Endothelial cell (in vitro differentiated cells): ENCODE measurements at regions not wholly inside any gene's neighbourhood (a gene's known extent, or its start where the extent isn't known, plus 50 kb on each side); places are given as distances from the start of the nearest gene placed in this dataset.
"Not testable (repeated sequence)": the region's sequence is repeated elsewhere in the genome, so short reads cannot be mapped to it uniquely, and the experiment has no call there.

Experiments
- DNase-seq: peaks from one replicate; pipeline ENCODE4 v3.0.0; 2021; ENCODE audit warnings: low spot score
- H3K27ac Mint-ChIP-seq: one replicate; pipeline ENCODE4 v1.8.0; 2021; ENCODE audit warnings: mixed read lengths, inconsistent platforms; ENCODE audit not compliant: unreplicated experiment
- H3K27me3 Mint-ChIP-seq: one replicate; pipeline ENCODE4 v1.8.0; 2021; ENCODE audit warnings: mild to moderate bottlenecking, moderate library complexity, mixed read lengths, inconsistent platforms; ENCODE audit not compliant: unreplicated experiment
- H3K36me3 Mint-ChIP-seq: one replicate; pipeline ENCODE4 v1.8.0; 2021; ENCODE audit warnings: mild to moderate bottlenecking, low read depth, mixed read lengths, inconsistent platforms; ENCODE audit not compliant: unreplicated experiment
- H3K4me1 Mint-ChIP-seq: one replicate; pipeline ENCODE4 v1.8.0; 2021; ENCODE audit warnings: mild to moderate bottlenecking, mixed read lengths, inconsistent platforms; ENCODE audit not compliant: unreplicated experiment
- H3K4me3 Mint-ChIP-seq: one replicate; pipeline ENCODE4 v1.8.0; 2021; ENCODE audit warnings: mild to moderate bottlenecking, mixed read lengths, inconsistent platforms; ENCODE audit not compliant: unreplicated experiment
- H3K9me3 Mint-ChIP-seq: one replicate; pipeline ENCODE4 v1.8.0; 2021; ENCODE audit warnings: mixed read lengths, inconsistent platforms; ENCODE audit not compliant: unreplicated experiment

- H3K4me3 Mint-ChIP-seq, H3K27me3 Mint-ChIP-seq, H3K36me3 Mint-ChIP-seq, H3K9me3 Mint-ChIP-seq, H3K27ac Mint-ChIP-seq, DNase-seq, H3K4me1 Mint-ChIP-seq: not testable (repeated sequence)
Observed at GRCh38 chr15:30688684-30689083, 62.8 kb downstream of the ARHGAP11B start.

- not testable (repeated sequence) for H3K9me3 Mint-ChIP-seq
Observed at GRCh38 chr15:30690153-30690552, 64.2 kb downstream of the ARHGAP11B start.

GRCh38 chr15:30695811-30696210 lies 69.9 kb downstream of the ARHGAP11B start:
- H3K36me3 Mint-ChIP-seq, result not testable (repeated sequence)

More at GRCh38 chr15:30690153-30690552, 64.2 kb downstream of the ARHGAP11B start:
- H3K27ac Mint-ChIP-seq, DNase-seq, H3K4me3 Mint-ChIP-seq, H3K4me1 Mint-ChIP-seq, H3K27me3 Mint-ChIP-seq, H3K36me3 Mint-ChIP-seq: not testable (repeated sequence)

GRCh38 chr15:30696439-30697314 lies 70.7 kb downstream of the ARHGAP11B start:
- H3K4me3 Mint-ChIP-seq, H3K27ac Mint-ChIP-seq, H3K9me3 Mint-ChIP-seq, H3K27me3 Mint-ChIP-seq, H3K4me1 Mint-ChIP-seq, DNase-seq, H3K36me3 Mint-ChIP-seq: not testable (repeated sequence)

More at GRCh38 chr15:30695811-30696210, 69.9 kb downstream of the ARHGAP11B start:
- H3K27ac Mint-ChIP-seq, H3K27me3 Mint-ChIP-seq, H3K4me3 Mint-ChIP-seq, H3K9me3 Mint-ChIP-seq, DNase-seq, H3K4me1 Mint-ChIP-seq: not testable (repeated sequence)

GRCh38 chr15:30697315-30697685 lies 71.4 kb downstream of the ARHGAP11B start:
- not testable (repeated sequence) for H3K4me1 Mint-ChIP-seq, H3K9me3 Mint-ChIP-seq, H3K4me3 Mint-ChIP-seq, H3K27me3 Mint-ChIP-seq, DNase-seq, H3K27ac Mint-ChIP-seq, H3K36me3 Mint-ChIP-seq

- H3K9me3 Mint-ChIP-seq, H3K27ac Mint-ChIP-seq, DNase-seq, H3K4me3 Mint-ChIP-seq, H3K36me3 Mint-ChIP-seq, H3K27me3 Mint-ChIP-seq, H3K4me1 Mint-ChIP-seq: not testable (repeated sequence)
Observed at GRCh38 chr15:30700006-30700597, 74.2 kb downstream of the ARHGAP11B start.

GRCh38 chr15:30707976-30708685 lies 82.2 kb downstream of the ARHGAP11B start:
- DNase-seq, H3K4me1 Mint-ChIP-seq, H3K27me3 Mint-ChIP-seq, H3K36me3 Mint-ChIP-seq, H3K9me3 Mint-ChIP-seq, H3K27ac Mint-ChIP-seq, H3K4me3 Mint-ChIP-seq: not testable (repeated sequence)

GRCh38 chr15:30708809-30709208 lies 82.9 kb downstream of the ARHGAP11B start:
- not testable (repeated sequence) for H3K36me3 Mint-ChIP-seq, DNase-seq, H3K27ac Mint-ChIP-seq, H3K4me3 Mint-ChIP-seq, H3K27me3 Mint-ChIP-seq, H3K4me1 Mint-ChIP-seq, H3K9me3 Mint-ChIP-seq

- not testable (repeated sequence) for H3K27me3 Mint-ChIP-seq, H3K4me3 Mint-ChIP-seq, H3K9me3 Mint-ChIP-seq, H3K27ac Mint-ChIP-seq, H3K4me1 Mint-ChIP-seq, H3K36me3 Mint-ChIP-seq, DNase-seq
Observed at GRCh38 chr15:30718038-30718643, 92.2 kb downstream of the ARHGAP11B start.

- not testable (repeated sequence) for H3K4me1 Mint-ChIP-seq, DNase-seq, H3K4me3 Mint-ChIP-seq, H3K27ac Mint-ChIP-seq, H3K36me3 Mint-ChIP-seq, H3K9me3 Mint-ChIP-seq, H3K27me3 Mint-ChIP-seq
Observed at GRCh38 chr15:30719363-30719762, 93.4 kb downstream of the ARHGAP11B start.

- H3K36me3 Mint-ChIP-seq, H3K4me1 Mint-ChIP-seq, H3K4me3 Mint-ChIP-seq, H3K27me3 Mint-ChIP-seq, H3K9me3 Mint-ChIP-seq, H3K27ac Mint-ChIP-seq, DNase-seq: not testable (repeated sequence)
Observed at GRCh38 chr15:30720825-30721224, 94.9 kb downstream of the ARHGAP11B start.
